MM.1S (cell line): ENCODE measurements at regions not wholly inside any gene's neighbourhood (a gene's known extent, or its start where the extent isn't known, plus 50 kb on each side); places are given as distances from the start of the nearest gene placed in this dataset.

Experiments
- DNase-seq: peaks from one replicate; pipeline ENCODE4 v3.0.0-alpha.2; 2015
- H2AFZ ChIP-seq: fragments of 300-600 bp; sonication (generic); 2 replicates; pipeline ENCODE4 v1.6.0; 2016; ENCODE audit warnings: antibody characterized with exemption, low read length
- H3F3A ChIP-seq: fragments of 300-600 bp; sonication (generic); 2 replicates; pipeline ENCODE4 v1.6.1; 2016; ENCODE audit warnings: mild to moderate bottlenecking, antibody characterized with exemption, low read length, moderate library complexity, mixed read lengths; ENCODE audit not compliant: insufficient read depth
- H3K27ac ChIP-seq: fragments of 300-600 bp; sonication (generic); 2 replicates; pipeline ENCODE4 v1.5.1; 2016; ENCODE audit warnings: mild to moderate bottlenecking, low read length
- H3K27me3 ChIP-seq: fragments of 300-600 bp; sonication (generic); replicated peaks from 2 replicates; pipeline ENCODE4 v1.6.0; 2016; ENCODE audit warnings: low read length; ENCODE audit not compliant: insufficient read depth
- H3K36me3 ChIP-seq: fragments of 300-600 bp; sonication (generic); replicated peaks from 2 replicates; pipeline ENCODE4 v1.6.1; 2016; ENCODE audit warnings: mild to moderate bottlenecking, low read length, mixed read lengths; ENCODE audit not compliant: insufficient read depth
- H3K4me1 ChIP-seq: fragments of 300-600 bp; sonication (generic); 2 replicates; pipeline ENCODE4 v1.6.1; 2016; ENCODE audit warnings: low read length, mixed read lengths
- H3K4me2 ChIP-seq: fragments of 300-600 bp; sonication (generic); 2 replicates; pipeline ENCODE4 v1.6.0; 2016; ENCODE audit warnings: low read depth, low read length
- H3K4me3 ChIP-seq: fragments of 300-600 bp; sonication (generic); 2 replicates; pipeline ENCODE4 v1.5.1; 2016; ENCODE audit warnings: low read length, mixed read lengths
- H3K79me2 ChIP-seq: fragments of 300-600 bp; sonication (generic); 2 replicates; pipeline ENCODE4 v1.6.1; 2016; ENCODE audit warnings: mixed run types, low read length, mixed read lengths
- H3K9ac ChIP-seq: fragments of 300-600 bp; sonication (generic); 2 replicates; pipeline ENCODE4 v1.6.1; 2016; ENCODE audit warnings: low read length, mixed read lengths
- H3K9me2 ChIP-seq: fragments of 300-600 bp; sonication (generic); replicated peaks from 2 replicates; pipeline ENCODE4 v1.6.1; 2016; ENCODE audit warnings: mild to moderate bottlenecking, low read length, mixed read lengths; ENCODE audit not compliant: insufficient read depth
- H3K9me3 ChIP-seq: fragments of 300-600 bp; sonication (generic); replicated peaks from 2 replicates; pipeline ENCODE4 v1.6.1; 2016; ENCODE audit warnings: mild to moderate bottlenecking, low read length, mixed read lengths; ENCODE audit not compliant: insufficient read depth
- H4K20me1 ChIP-seq: fragments of 300-600 bp; sonication (generic); 2 replicates; pipeline ENCODE4 v1.6.1; 2016; ENCODE audit warnings: mild to moderate bottlenecking, low read length, moderate library complexity, mixed read lengths; ENCODE audit not compliant: insufficient read depth
- CTCF ChIP-seq: fragments of 300-600 bp; sonication (generic); IDR thresholded peaks from 2 replicates; pipeline ENCODE4 v1.5.1; 2016; ENCODE audit warnings: antibody characterized with exemption, low read length, mixed read lengths
- EZH2 ChIP-seq: fragments of 300-600 bp; sonication (generic); optimal IDR thresholded peaks from 2 replicates; pipeline ENCODE3; 2017; ENCODE audit warnings: low read depth, mild to moderate bottlenecking, antibody characterized with exemption, low read length, mixed read lengths
- EZH2phosphoT487 ChIP-seq: fragments of 300-600 bp; sonication (generic); IDR thresholded peaks from 2 replicates; pipeline ENCODE4 v1.6.1; 2018; ENCODE audit warnings: antibody characterized with exemption, low read length

GRCh38 chr10:9230625-9231024 is 1176.1 kb downstream of the GATA3 start:
- no peak overlapping the region for H2AFZ ChIP-seq
- H4K20me1 ChIP-seq: no peaks in the 10 kb centered on the region
- no peaks in the 10 kb centered on the region for H3K27me3 ChIP-seq
- no peaks in the 10 kb centered on the region for H3K9me2 ChIP-seq
- H3K9me3 ChIP-seq: no peaks in the 10 kb centered on the region
- H3K4me2 ChIP-seq: no peak overlapping the region
- no peaks in the 10 kb centered on the region for H3K36me3 ChIP-seq
- H3K4me1 ChIP-seq: no peaks in the 10 kb centered on the region
- H3K9ac ChIP-seq: no peak overlapping the region
- H3K79me2 ChIP-seq: no peaks in the 10 kb centered on the region
- H3K27ac ChIP-seq: no peak overlapping the region
- no peak for DNase-seq
- TF ChIP-seq EZH2phosphoT487 (no peak), EZH2 (no peak), CTCF (no peak)
- no peaks in the 10 kb centered on the region for H3F3A ChIP-seq
- H3K4me3 ChIP-seq: no peak overlapping the region

DNA sequence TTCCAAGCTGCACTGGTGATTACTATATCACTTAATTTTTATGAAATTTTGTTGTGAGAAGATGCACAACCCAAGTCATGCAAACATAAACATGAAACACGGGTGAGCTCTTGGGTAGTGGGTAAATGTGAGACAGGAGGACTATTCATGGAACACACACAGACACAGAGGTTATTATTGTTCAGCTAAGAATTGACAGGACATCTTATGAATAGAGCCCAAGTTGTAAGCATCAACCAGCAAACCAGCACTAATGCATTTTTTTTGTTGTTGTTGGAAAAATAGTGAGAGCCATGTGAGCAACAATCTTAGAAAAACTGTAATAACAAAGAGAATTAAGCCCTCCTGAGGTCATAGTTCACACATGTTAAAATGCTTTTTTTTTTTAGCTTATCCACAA is 1179.7 kb downstream of the GATA3 start:
- Histone ChIP-seq H3K4me1 (no peaks in the 10 kb centered on the region), H4K20me1 (no peaks in the 10 kb centered on the region), H3F3A (no peaks in the 10 kb centered on the region), H3K4me3 (no peak overlapping the region), H3K9me3 (no peaks in the 10 kb centered on the region), H3K9ac (no peak overlapping the region), H3K4me2 (no peak overlapping the region), H3K36me3 (no peaks in the 10 kb centered on the region), H2AFZ (no peak overlapping the region), H3K9me2 (no peaks in the 10 kb centered on the region), H3K27me3 (no peaks in the 10 kb centered on the region), H3K79me2 (no peaks in the 10 kb centered on the region), H3K27ac (no peak overlapping the region)
- TF ChIP-seq CTCF: no peak
- no peak for TF ChIP-seq EZH2phosphoT487
- no peak for TF ChIP-seq EZH2
- no peak for DNase-seq

DNA sequence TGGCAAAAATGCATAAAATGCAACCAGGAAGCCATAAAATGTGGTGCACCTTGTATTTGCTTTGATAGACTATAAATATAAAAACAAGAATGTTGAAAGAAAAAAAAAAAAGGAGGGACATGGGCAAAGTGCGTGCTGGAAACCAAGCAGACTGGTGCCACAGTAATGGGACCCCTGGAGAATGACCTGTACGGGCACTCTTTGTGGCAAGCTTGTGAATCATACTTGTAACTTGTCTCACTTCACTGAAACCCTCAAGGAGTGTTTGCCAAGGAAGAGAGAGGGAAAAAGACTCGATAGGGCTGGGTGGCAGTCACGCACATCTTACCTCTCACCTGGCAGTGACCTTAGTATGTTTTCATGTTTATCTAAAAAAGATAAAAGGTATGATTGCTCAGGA is 1183.6 kb downstream of the GATA3 start:
- Histone ChIP-seq H3K9me3 (no peaks in the 10 kb centered on the region), H3K4me1 (no peaks in the 10 kb centered on the region), H3K9ac (no peak overlapping the region), H3K27me3 (no peaks in the 10 kb centered on the region), H3K4me3 (no peak overlapping the region), H3K27ac (no peak overlapping the region), H2AFZ (no peak overlapping the region), H4K20me1 (no peaks in the 10 kb centered on the region), H3K36me3 (no peaks in the 10 kb centered on the region), H3F3A (no peaks in the 10 kb centered on the region), H3K79me2 (no peaks in the 10 kb centered on the region), H3K9me2 (no peaks in the 10 kb centered on the region), H3K4me2 (no peak overlapping the region)
- TF ChIP-seq EZH2phosphoT487 (no peak), CTCF (no peak), EZH2 (no peak)
- DNase-seq: no peak

DNA sequence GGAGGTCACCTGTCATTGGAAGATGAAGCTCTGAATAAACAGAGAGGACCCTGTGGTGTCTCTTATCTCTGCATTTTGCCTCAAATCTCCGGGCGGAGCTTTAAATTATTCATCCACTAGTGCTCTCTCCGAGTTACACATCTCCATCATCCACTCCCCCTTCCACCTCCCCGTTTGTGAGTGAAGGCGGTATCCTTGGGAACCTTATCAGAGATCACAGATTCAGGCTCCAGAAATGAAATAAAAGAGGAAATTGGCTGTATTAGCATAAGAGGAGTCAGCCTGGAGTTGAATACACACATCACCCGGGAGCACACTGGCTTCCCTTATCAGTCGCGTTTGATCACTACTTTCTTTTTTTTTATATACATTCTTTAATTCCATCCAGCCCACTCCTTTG is 1184.8 kb downstream of the GATA3 start:
- Histone ChIP-seq H4K20me1 (no peaks in the 10 kb centered on the region), H2AFZ (no peak overlapping the region), H3K79me2 (no peaks in the 10 kb centered on the region), H3K36me3 (no peaks in the 10 kb centered on the region), H3K4me1 (no peaks in the 10 kb centered on the region), H3K9ac (no peak overlapping the region), H3F3A (no peaks in the 10 kb centered on the region), H3K27ac (no peak overlapping the region), H3K9me2 (no peaks in the 10 kb centered on the region), H3K27me3 (no peaks in the 10 kb centered on the region), H3K4me3 (no peak overlapping the region), H3K9me3 (no peaks in the 10 kb centered on the region), H3K4me2 (no peak overlapping the region)
- TF ChIP-seq CTCF: no peak
- no peak for TF ChIP-seq EZH2
- no peak for TF ChIP-seq EZH2phosphoT487
- DNase-seq: no peak
